Right atrium auricular region (tissue), 2 donors: ENCODE measurements at regions not wholly inside any gene's neighbourhood (a gene's known extent, or its start where the extent isn't known, plus 50 kb on each side); places are given as distances from the start of the nearest gene placed in this dataset.

ENCODE experiments used
- DNase-seq: peaks from one replicate; pipeline ENCODE4 v3.0.0-alpha.2; 2019; ENCODE audit warnings: low spot score
- H3K27ac ChIP-seq, 2 donors: fragments of 200-600 bp; sonication (generic); 1 replicate in 1 of 2; 2 replicates in 1 of 2; pipeline ENCODE4 v1.5.1; 2016 to 2019
- H3K27me3 ChIP-seq, 2 donors: fragments of 200-600 bp; sonication (generic); one replicate each; pipeline versions ENCODE4 v1.5.1 to v1.6.0; 2017 to 2019
- H3K36me3 ChIP-seq: fragments of 200-600 bp; sonication (generic); one replicate; pipeline ENCODE4 v1.5.1; 2016
- H3K4me1 ChIP-seq, 2 donors: fragments of 200-600 bp; sonication (generic); one replicate each; pipeline versions ENCODE4 v1.5.1 to v1.6.0; 2017 to 2019
- H3K4me3 ChIP-seq, 2 donors: fragments of 200-600 bp; sonication (generic); 1 replicate in 1 of 2; 2 replicates in 1 of 2; pipeline ENCODE4 v1.5.1; 2017 to 2019; ENCODE audit warnings: mild to moderate bottlenecking in 1 of 2, moderate library complexity in 1 of 2
- H3K9me3 ChIP-seq, 2 donors: fragments of 200-600 bp; sonication (generic); one replicate each; pipeline ENCODE4 v1.5.1; 2019
- CTCF ChIP-seq, 2 donors: fragments of 200-600 bp; sonication (generic); IDR thresholded peaks; one replicate each; pipeline ENCODE4 v1.5.1; 2019; ENCODE audit warnings: antibody characterized with exemption in 2 of 2

DNA sequence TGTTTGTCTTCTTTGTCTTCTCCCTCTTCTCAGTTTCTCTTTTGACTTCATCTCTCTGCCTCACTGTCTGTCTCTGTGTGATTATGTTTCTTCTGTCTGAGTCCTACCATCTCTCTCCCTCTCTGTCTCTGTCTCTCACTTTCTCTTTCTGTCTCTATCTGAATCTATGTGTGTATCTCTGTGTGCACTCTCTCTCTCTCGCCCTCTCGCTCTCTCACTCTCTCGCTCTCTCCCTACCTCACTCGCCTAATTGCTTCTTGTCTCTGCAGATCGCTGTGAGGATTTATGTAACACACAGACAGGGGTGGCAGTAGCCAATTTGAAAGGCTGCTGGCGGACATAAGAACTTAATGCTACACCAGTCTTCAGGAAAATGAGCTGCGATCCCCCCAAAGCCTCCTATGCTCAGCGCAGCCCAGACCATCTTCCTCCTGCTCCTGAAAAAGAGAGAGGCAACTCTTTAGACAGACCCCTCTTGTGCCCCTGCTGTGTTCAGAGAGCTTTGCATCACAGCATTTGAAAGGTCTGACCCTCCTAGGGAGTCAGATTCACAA lies 140.9 kb downstream of the CCT6B start:
- TF ChIP-seq CTCF (IDR thresholded peaks at IDR 0.05): no peak
- DNase-seq: no peak
- Histone ChIP-seq H3K27me3 (peaks cover 0 to 3% of the 10 kb centered on the region in 2 donors), H3K27ac (no peak overlapping the region), H3K4me1 (no peaks in the 10 kb centered on the region), H3K36me3 (no peaks in the 10 kb centered on the region), H3K4me3 (no peak overlapping the region), H3K9me3 (no peaks in the 10 kb centered on the region)

GRCh38 chr17:34817252-34818035 lies 143.8 kb downstream of the CCT6B start:
- H3K9me3 ChIP-seq: no peaks in the 10 kb centered on the region
- no peaks in the 10 kb centered on the region for H3K36me3 ChIP-seq
- H3K4me3 ChIP-seq: no peak overlapping the region
- no peak for DNase-seq
- no peak for TF ChIP-seq CTCF (IDR thresholded peaks at IDR 0.05)
- H3K27me3 ChIP-seq: peaks cover 0 to 3% of the 10 kb centered on the region in 2 donors
- H3K27ac ChIP-seq: no peak overlapping the region
- no peaks in the 10 kb centered on the region for H3K4me1 ChIP-seq

DNA sequence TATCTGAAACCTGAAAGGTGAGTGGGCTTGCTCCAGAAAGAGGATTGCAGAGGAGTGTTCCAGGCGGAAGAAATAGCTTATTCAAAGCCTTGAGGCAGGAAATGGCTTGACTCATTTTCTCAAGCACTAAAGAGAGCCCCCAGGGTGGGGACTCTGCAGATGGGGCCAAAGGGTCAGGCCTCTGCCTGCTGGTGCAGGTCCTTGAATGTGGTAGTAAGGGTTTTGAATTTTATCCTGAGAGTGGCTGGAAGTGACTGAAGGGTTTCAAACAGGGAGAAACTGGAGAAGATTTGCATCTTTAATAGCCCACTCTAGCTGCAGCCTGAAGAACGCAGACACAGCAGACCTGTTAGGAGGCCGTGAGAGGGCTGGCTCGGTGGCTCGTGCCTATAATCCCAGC lies 144.4 kb downstream of the CCT6B start:
- H3K27me3 ChIP-seq: peaks cover 0 to 3% of the 10 kb centered on the region in 2 donors
- no peak overlapping the region for H3K27ac ChIP-seq
- no peak for DNase-seq
- no peak for TF ChIP-seq CTCF (IDR thresholded peaks at IDR 0.05)
- H3K9me3 ChIP-seq: no peaks in the 10 kb centered on the region
- H3K4me3 ChIP-seq: no peak overlapping the region
- H3K4me1 ChIP-seq: no peaks in the 10 kb centered on the region
- no peaks in the 10 kb centered on the region for H3K36me3 ChIP-seq

DNA sequence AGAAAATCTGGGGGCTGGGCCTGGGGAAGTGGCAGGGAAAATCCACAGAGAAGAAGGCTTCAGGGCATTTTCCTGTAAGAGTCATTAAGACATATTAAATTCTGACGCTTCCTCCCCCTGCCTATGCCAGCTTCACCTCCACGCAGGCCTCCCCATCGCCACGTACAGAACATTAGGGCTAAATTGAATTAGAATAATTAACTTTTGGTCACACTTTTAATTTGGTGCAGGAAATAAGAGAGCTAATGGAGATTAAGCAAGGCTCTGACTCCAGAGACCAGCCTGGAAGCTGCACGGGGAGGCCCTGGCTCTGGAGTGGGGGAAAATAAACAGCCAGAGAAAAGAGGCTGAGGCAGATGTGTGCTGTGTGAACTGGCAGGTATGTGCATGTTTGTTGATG lies 148.0 kb downstream of the CCT6B start:
- Histone ChIP-seq H3K4me1 (no peaks in the 10 kb centered on the region), H3K27me3 (no peaks in the 10 kb centered on the region), H3K4me3 (no peak overlapping the region), H3K9me3 (no peaks in the 10 kb centered on the region), H3K36me3 (no peaks in the 10 kb centered on the region), H3K27ac (no peak overlapping the region)
- TF ChIP-seq CTCF (IDR thresholded peaks at IDR 0.05): no peak
- DNase-seq: no peak

GRCh38 chr17:34811561-34811960 lies 149.7 kb downstream of the CCT6B start:
- H3K27me3 ChIP-seq: no peaks in the 10 kb centered on the region
- no peak overlapping the region for H3K27ac ChIP-seq
- H3K36me3 ChIP-seq: no peaks in the 10 kb centered on the region
- no peak overlapping the region for H3K4me3 ChIP-seq
- no peaks in the 10 kb centered on the region for H3K9me3 ChIP-seq
- DNase-seq: no peak
- TF ChIP-seq CTCF (IDR thresholded peaks at IDR 0.05): no peak
- H3K4me1 ChIP-seq: no peaks in the 10 kb centered on the region
